ENCODE measurements at regions not wholly inside any gene's neighbourhood (a gene's known extent, or its start where the extent isn't known, plus 50 kb on each side); places are given as distances from the start of the nearest gene placed in this dataset.

DNA sequence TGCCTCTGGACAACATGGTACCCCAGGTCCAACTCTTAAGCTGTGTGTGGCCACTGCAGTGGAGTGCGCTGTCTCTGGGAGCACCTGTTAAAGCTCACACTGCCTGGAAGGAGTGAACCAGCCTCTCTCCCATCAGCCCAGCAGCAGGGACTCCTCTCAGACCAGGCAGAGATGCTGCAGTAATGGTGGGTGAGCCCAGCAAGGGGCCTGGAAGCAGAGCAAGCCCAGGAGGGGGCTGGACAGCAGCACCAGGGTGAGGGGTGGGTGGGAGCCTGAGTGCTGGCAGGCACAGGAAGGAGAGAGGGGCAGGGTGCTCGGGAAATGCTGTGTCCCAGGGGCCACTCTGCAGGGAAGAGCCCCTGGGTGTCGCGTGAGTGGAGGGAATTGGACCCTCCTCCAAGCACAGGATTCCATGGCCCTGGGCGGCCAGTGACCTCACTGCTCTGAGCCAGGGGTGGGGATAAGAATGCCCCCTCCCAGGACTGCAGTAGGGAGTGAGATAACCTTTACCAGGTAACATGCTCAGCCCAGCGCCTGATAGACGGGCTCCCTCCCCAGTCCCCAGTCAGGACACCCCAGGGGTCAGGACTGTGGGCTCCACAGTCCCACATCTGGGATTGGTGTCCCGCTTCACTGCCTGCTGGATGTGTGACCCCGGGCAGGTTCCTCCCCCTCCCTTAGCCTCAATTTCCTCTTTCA is 313.1 kb downstream of the MATN1 start:
- no peak for DNase-seq (ENCODE audit: low spot score)
- FAIRE-seq: no peak

DNA sequence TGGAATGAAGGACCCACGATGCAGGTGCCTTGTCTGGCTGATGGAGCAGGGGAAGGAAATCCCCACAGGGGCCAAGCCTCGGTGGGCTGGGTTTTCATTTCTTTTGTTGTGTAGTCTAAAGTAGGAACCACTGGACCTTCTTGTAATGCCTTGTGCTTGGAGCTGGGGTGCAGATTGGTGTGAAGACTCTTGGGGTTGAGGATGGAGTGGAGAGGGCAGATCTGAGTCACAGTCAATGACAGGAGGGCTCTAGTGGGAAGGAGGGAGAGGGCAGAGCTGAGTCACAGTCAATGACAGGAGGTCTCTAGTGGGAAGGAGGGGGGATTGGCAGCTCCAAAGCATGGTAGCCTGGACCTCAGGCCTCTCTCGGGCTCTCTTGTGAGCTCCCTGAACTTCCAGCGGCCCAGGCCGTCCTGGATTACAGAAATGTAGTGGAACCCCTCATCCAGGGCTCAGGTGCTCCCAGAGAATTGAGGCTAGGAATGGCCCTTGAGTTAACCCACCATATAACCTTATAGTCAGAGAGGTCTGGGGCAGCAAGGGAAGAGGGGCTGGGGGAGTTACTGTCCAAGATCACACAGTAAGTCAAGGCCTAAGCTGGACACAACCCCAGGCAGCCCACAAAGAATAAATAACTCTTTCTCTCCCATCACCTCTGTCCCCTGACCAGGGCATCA is 313.8 kb downstream of the MATN1 start:
- FAIRE-seq: no peak
- DNase-seq (ENCODE audit: low spot score): peak; percentile 59

- peak; percentile 87 for DNase-seq (ENCODE audit: low spot score)
- peak; percentile 84 for FAIRE-seq
These were observed 315.4 kb downstream of the MATN1 start for GRCh38 chr1:30407865-30408580.

DNA sequence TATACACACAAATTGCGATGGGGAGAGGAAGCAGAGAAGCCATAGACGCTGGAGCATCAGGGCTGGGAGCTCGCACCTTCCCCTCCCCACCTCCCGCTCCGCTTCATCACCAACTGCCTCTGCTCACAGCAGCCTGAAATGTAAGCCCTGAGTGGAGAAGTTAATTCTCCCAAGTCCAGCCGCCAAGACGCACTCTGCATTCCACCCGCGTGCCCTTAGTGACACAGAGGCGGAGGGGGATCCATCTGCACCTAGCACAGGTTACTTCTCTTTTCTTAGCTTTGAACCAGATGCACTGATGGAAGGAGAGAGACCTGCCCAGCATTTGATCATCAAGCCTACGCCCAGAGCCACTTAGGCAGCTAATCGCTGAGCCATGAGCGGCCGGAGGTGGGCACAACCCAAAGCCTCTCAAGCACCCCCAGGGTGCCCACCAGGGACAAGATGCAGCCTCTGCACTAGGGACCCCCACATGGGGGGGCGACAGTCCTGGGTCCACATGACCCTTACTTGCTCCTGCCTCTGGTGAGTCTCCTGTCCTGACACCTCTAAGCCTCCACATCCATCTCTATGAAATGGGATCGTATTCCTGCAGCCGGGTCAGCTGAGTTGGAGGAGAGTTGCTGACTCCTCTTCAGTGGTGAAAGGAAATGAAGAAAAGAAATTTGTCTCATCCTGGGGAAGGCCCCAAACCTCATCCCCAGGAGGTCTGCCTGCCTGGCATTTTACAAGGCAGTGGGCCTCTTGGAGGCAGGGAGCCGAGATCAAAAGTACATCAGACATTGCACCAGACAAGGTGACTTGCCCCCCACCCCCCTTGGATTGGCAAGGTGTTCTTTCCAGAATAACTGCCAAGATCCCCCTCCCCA is 316.2 kb downstream of the MATN1 start:
- FAIRE-seq: no peak
- peak; percentile 66 for DNase-seq (ENCODE audit: low spot score)

- no peak for DNase-seq (ENCODE audit: low spot score)
- no peak for FAIRE-seq
These were observed 317.7 kb downstream of the MATN1 start for GRCh38 chr1:30405631-30406212.

- FAIRE-seq (no peak), DNase-seq (ENCODE audit: low spot score) (no peak)
These were observed 318.3 kb downstream of the MATN1 start for GRCh38 chr1:30405081-30405480.

DNA sequence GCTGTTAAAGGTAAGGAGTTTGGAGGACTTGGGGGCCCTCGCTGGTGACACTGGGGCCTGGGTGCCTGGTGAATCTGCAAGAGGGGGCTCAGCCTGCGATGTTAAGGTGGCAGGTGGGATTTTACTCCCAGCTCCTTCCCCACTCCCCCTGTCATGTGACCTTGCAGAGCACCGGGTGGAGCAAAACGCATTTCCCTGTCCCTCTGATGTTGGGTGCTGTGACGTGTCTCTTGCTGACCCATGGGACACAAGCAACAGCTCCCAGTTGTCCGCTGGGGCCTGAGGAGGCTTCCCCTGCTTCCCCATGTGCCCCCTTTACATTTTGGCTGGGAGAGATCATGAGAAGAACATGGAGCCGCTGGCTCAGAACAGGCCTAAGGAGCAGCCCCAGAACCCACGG is 319.0 kb downstream of the MATN1 start:
- DNase-seq (ENCODE audit: low spot score) (no peak), FAIRE-seq (no peak)

DNA sequence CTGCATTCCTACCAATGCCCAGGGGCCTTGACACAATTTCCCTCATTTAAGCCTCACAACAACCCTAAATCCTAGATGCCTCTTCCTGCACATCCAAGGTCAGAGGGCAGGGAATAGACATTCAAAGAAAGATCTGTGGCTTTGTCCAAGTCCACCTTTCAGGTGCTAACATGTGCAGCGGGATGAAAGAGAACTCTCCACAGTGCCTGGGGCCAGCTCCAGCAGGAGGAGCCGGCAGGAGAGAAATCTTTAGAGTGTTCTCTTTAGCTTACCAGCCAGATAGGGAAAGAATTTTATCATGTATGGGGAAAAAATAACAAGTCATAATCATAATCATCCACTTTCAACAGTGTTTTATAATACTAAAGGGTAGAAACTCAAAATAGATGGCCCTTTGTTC is 319.7 kb downstream of the MATN1 start:
- DNase-seq (ENCODE audit: low spot score): no peak
- FAIRE-seq: no peak

GRCh38 chr1:30403061-30403645 is 320.2 kb downstream of the MATN1 start:
- DNase-seq (ENCODE audit: low spot score): no peak
- FAIRE-seq: no peak

GRCh38 chr1:30402031-30402430 is 321.4 kb downstream of the MATN1 start:
- no peak for DNase-seq (ENCODE audit: low spot score)
- no peak for FAIRE-seq

- no peak for DNase-seq (ENCODE audit: low spot score)
- no peak for FAIRE-seq
These were observed 322.9 kb downstream of the MATN1 start for GRCh38 chr1:30400507-30400906.

DNA sequence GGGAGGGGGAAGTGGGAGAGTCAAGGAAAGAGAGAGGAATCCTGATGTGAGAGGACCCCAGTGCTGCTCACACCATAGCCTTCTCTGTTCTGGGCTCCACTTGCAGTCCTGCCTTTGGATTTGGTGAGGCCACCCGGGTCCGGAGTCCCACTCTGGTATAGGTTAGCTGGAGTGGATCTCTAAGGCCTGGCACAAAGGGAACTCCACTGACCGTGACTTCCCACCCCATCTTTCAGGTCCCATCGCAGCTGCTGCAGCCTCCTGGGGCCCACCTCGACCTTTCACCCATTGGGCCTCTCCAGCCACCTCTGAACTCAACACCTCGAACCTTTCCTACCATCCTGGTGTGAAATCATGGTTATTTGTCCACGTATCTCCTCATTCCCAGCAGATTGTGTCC is 324.4 kb downstream of the MATN1 start:
- no peak for DNase-seq (ENCODE audit: low spot score)
- no peak for FAIRE-seq

DNA sequence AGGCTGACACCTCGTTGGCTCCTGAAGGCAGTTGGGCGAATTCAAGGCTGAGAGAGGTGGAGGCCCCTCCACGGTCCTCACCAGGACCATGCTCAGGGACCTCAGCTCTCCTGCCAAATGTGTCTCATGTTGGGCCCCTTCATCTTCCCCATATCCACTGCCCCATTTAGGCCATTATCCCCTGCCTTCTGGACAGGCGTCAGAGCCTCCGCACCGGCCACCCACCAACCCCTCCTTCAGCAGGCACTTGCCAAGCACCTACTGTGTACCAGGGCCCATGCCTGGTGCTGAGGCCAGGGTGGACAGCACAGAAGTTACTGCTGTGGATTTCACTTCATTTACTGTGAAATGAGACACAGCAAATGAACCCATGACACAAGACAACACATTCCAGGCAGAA is 325.8 kb downstream of the MATN1 start:
- FAIRE-seq (no peak), DNase-seq (ENCODE audit: low spot score) (no peak)

DNA sequence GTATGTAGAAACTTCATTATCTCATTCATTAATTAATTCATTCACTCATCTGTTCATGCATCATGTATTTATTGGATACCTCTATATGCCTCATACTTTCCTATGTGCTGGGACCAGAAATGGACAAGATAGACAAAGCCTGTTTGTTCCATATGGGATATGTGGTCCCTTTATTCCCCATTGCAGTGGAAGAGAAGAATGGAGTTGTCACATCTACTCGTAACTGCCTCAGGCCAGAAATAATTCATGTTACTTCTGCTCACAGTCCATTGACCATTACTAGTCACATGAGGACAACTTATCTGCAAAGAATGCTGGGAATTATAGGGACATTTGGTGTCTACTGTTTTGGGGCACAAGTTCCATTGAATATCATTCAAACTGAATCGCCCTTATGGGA is 327.8 kb downstream of the MATN1 start:
- no peak for FAIRE-seq
- DNase-seq (ENCODE audit: low spot score): no peak

DNA sequence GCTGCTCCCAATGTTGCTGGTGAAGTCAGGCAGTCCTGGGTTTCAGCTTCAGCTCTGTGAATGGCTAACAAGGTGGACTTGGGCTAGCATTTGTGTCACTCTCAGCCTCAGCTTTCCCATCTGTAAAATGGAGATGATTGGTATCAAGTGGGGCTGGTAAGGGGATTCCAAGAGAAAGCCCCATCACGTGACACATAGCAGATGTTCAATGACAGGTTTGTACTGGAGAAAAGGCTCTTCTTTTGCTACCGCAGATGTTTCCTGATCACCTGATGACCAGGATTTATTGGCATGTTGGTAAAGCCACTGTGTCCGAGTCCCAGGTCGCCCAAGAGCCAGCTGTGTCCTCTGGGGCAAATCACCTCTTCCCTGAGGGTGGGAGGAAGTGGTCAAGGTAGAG is 335.0 kb downstream of the MATN1 start:
- DNase-seq (ENCODE audit: low spot score): no peak
- FAIRE-seq: no peak

GRCh38 chr1:30386156-30386926 is 337.0 kb downstream of the MATN1 start:
- FAIRE-seq (no peak), DNase-seq (ENCODE audit: low spot score) (no peak)

DNA sequence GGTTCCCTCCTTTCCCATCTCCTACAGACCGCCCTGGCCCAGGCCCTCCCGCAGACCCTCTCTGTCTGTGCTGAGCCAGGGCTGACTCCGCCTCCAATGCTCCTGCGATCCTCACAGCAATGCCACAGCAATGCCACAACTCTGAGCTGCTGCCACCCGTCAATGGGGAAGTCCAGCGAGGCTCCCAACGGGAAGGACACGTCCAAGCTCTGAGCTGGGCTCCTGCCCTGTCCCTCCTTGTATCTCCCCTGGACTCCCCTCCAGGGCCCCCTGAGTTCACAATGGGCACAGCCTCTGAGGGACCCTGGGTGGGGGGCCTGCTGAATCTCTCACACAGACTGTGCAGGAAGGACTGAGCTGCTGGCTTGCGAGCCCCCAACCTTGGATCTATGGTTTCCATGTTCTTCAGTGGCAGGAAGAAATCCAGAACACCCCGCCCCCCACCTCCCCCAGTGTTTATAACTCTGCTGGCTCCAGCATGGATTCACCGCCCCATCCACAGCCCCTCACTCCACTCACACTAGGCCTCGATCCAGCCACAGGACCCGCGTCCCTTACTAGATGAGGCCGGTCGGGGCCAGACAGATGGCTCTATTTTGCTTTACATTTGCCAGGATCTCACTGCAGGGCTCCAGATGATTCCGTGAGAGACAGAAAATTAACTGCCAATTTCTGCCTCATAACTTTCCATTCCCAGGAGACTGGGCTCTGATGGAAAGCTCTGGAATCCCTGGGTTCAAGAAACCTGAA is 338.0 kb downstream of the MATN1 start:
- DNase-seq (ENCODE audit: low spot score) (no peak), FAIRE-seq (no peak)

DNA sequence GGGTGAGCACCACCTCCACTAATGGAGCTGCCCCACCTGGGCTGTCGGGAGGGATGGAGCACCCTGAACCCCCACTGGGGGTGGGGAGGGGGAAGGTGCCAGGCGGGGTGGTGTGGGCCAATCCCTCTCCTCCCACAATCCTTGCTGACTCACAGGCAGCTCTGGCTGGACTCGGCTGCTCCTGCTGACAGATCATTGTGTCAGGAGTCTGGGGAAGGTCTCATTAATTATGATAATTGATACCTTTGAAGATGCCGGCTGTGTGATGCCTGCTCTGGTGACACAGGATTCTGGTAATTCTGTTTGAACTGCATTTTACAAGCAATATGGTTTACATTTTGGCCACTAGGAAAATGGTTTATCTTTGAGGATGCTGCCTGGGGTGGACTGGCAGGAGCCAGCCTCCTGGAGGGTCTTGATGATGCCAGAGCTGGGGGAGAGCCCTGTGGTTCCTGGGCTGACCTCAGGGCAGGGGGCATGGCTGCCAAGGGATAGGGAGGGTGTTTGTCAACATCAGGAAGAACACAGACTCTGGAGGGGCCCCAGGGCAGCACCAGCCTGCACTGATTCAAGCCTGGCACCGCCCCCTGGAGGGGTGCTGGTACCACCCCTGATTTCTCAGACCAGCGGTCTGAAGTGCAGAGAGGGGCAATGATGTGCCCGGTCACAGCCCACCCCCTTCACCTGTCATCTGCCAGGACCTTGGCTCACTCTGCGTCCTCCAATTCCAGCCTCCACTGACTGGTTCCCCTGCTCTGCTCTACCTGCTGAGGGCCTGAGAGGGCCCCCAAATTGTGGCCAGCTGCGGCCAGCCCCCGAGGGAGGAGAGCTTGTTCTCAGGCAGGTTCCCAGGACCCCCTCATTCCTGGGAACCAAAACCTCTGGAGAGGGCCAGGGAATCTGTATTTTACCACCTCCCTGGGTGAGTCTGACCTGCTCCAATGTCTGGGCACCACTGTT is 338.8 kb downstream of the MATN1 start:
- DNase-seq (ENCODE audit: low spot score) (no peak), FAIRE-seq (no peak)

Measured in RCC 7860 (cell line).